ENCODE measurements at regions not wholly inside any gene's neighbourhood (a gene's known extent, or its start where the extent isn't known, plus 50 kb on each side); places are given as distances from the start of the nearest gene placed in this dataset.

DNA sequence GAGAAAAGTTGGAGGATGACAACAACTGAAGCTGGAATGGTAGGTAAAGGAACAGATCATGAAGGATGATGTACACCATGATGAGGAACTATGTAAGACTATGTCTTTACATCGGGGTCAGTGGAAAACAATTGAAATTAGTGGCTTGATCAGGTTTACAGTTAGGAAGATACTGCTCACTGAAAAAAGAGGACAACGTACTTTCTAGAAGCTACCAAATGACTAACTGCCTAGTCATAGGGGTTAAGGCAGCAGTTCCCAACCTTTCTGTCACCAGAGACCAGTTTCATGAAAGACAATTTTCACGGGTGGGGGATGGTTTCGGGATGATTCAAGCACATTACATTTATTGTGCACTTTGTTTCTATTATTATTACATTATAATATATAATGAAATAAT, 91.6 kb upstream of the ANKRD1 start:
- Histone ChIP-seq H3K36me3 (ENCODE audit: control insufficient read depth, insufficient read depth, low read length) (no peaks in the 10 kb centered on the region), H3K9me3 (ENCODE audit: control insufficient read depth, insufficient read depth, low read depth, low read length) (no peaks in the 10 kb centered on the region), H3K4me1 (ENCODE audit: control insufficient read depth, insufficient read depth, low read length) (no peaks in the 10 kb centered on the region), H3K27ac (ENCODE audit: low read length) (no peak overlapping the region), H3K27me3 (ENCODE audit: control insufficient read depth, insufficient read depth, low read length) (peaks cover 8% of the 10 kb centered on the region), H3K4me3 (ENCODE audit: low read depth in 2 of 2, low read length in 2 of 2) (no peak overlapping the region)
- in situ Hi-C loops (cut with HindIII; ENCODE audit: low pct_unique_long_range_greater_than_20kb, low sequenced_read_pairs) (no loop called here), intact Hi-C loops (cut with micrococcal nuclease; ENCODE audit: unreplicated experiment) (no loop called here)
- CTCF ChIA-PET: interaction anchor here (0.6 kb wide), 1 partner anchor 161 kb away, joined by 3 read pairs; no protein-coding TSS in a partner anchor
- BruUV-seq (replicated peaks): no TSS peak
- TF ChIP-seq, protein P1, sequence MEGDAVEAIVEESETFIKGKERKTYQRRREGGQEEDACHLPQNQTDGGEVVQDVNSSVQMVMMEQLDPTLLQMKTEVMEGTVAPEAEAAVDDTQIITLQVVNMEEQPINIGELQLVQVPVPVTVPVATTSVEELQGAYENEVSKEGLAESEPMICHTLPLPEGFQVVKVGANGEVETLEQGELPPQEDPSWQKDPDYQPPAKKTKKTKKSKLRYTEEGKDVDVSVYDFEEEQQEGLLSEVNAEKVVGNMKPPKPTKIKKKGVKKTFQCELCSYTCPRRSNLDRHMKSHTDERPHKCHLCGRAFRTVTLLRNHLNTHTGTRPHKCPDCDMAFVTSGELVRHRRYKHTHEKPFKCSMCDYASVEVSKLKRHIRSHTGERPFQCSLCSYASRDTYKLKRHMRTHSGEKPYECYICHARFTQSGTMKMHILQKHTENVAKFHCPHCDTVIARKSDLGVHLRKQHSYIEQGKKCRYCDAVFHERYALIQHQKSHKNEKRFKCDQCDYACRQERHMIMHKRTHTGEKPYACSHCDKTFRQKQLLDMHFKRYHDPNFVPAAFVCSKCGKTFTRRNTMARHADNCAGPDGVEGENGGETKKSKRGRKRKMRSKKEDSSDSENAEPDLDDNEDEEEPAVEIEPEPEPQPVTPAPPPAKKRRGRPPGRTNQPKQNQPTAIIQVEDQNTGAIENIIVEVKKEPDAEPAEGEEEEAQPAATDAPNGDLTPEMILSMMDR (IDR thresholded peaks at IDR 0.05): no peak
- TF ChIP-seq, protein P2, sequence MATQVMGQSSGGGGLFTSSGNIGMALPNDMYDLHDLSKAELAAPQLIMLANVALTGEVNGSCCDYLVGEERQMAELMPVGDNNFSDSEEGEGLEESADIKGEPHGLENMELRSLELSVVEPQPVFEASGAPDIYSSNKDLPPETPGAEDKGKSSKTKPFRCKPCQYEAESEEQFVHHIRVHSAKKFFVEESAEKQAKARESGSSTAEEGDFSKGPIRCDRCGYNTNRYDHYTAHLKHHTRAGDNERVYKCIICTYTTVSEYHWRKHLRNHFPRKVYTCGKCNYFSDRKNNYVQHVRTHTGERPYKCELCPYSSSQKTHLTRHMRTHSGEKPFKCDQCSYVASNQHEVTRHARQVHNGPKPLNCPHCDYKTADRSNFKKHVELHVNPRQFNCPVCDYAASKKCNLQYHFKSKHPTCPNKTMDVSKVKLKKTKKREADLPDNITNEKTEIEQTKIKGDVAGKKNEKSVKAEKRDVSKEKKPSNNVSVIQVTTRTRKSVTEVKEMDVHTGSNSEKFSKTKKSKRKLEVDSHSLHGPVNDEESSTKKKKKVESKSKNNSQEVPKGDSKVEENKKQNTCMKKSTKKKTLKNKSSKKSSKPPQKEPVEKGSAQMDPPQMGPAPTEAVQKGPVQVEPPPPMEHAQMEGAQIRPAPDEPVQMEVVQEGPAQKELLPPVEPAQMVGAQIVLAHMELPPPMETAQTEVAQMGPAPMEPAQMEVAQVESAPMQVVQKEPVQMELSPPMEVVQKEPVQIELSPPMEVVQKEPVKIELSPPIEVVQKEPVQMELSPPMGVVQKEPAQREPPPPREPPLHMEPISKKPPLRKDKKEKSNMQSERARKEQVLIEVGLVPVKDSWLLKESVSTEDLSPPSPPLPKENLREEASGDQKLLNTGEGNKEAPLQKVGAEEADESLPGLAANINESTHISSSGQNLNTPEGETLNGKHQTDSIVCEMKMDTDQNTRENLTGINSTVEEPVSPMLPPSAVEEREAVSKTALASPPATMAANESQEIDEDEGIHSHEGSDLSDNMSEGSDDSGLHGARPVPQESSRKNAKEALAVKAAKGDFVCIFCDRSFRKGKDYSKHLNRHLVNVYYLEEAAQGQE (IDR thresholded peaks at IDR 0.05; ENCODE audit: insufficient read depth in 1 of 2, low read depth in 2 of 2, low read length in 1 of 2): no peak
- TF ChIP-seq POLR2AphosphoS5 (IDR thresholded peaks at IDR 0.05; ENCODE audit: low read depth, low read length): no peak
- POLR2A ChIA-PET: no interaction called here
- no peak for ATAC-seq
- DNase-seq (ENCODE audit: low read depth, low spot score): no peak

DNA sequence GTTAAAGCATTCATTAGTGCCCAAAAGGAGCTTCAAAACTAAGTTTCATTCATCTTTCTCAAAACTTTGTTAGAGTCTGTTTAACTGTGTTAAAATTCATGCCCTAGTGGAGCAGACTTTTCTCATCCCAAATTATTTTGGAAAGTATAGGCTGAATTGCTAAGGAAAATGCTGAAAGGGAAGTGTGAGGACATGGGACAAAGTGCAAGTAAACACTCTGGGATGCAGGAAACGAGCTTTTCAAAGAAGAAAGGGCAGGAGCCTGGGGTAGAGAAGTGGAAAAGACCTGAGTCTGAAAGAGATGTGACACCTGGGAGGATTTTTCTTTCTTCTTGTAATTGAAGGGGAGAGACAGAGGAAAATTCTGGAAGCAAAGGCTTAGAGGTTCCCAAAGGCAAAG, 93.1 kb upstream of the ANKRD1 start:
- intact Hi-C loops (cut with micrococcal nuclease; ENCODE audit: unreplicated experiment) (no loop called here), in situ Hi-C loops (cut with HindIII; ENCODE audit: low pct_unique_long_range_greater_than_20kb, low sequenced_read_pairs) (no loop called here)
- ChIA-PET CTCF (no interaction called here), POLR2A (no interaction called here)
- peaks cover 8% of the 10 kb centered on the region for H3K27me3 ChIP-seq (ENCODE audit: control insufficient read depth, insufficient read depth, low read length)
- no peaks in the 10 kb centered on the region for H3K9me3 ChIP-seq (ENCODE audit: control insufficient read depth, insufficient read depth, low read depth, low read length)
- DNase-seq (ENCODE audit: low read depth, low spot score): no peak
- no peak overlapping the region for H3K27ac ChIP-seq (ENCODE audit: low read length)
- no peaks in the 10 kb centered on the region for H3K36me3 ChIP-seq (ENCODE audit: control insufficient read depth, insufficient read depth, low read length)
- no peak for ATAC-seq
- H3K4me3 ChIP-seq (ENCODE audit: low read depth in 2 of 2, low read length in 2 of 2): no peak overlapping the region
- TF ChIP-seq SIN3A (IDR thresholded peaks at IDR 0.05; ENCODE audit: borderline replicate concordance, insufficient read depth, low read depth, low read length) (no peak), POLR2AphosphoS5 (IDR thresholded peaks at IDR 0.05; ENCODE audit: low read depth, low read length) (no peak), TCF7L2 (IDR thresholded peaks at IDR 0.05; ENCODE audit: low read depth, low read length) (no peak)
- TF ChIP-seq, protein P2 (IDR thresholded peaks at IDR 0.05; ENCODE audit: insufficient read depth in 1 of 2, low read depth in 2 of 2, low read length in 1 of 2): no peak
- TF ChIP-seq, protein P1 (IDR thresholded peaks at IDR 0.05): no peak
- no TSS peak for BruUV-seq (replicated peaks)
- no peaks in the 10 kb centered on the region for H3K4me1 ChIP-seq (ENCODE audit: control insufficient read depth, insufficient read depth, low read length)
